ENCODE measurements at regions not wholly inside any gene's neighbourhood (a gene's known extent, or its start where the extent isn't known, plus 50 kb on each side); places are given as distances from the start of the nearest gene placed in this dataset.

GRCh38 chr21:14850394-14850793, 214.4 kb downstream of the NRIP1 start:
- no peak for TF ChIP-seq CTCF (tag by site-specific recombination; IDR thresholded peaks at IDR 0.05)
- no peak for TF ChIP-seq ZNF24 (tag by site-specific recombination; IDR thresholded peaks at IDR 0.05)
- no peak for TF ChIP-seq ZNF658 (tag by site-specific recombination; IDR thresholded peaks at IDR 0.05)
- TF ChIP-seq ATF2 (tag by site-specific recombination; IDR thresholded peaks at IDR 0.05; ENCODE audit: low read depth), result no peak
- TF ChIP-seq ZBTB21 (tag by site-specific recombination; IDR thresholded peaks at IDR 0.05), result no peak
- no peak for TF ChIP-seq PBX3 (CRISPR knock-in tag; IDR thresholded peaks at IDR 0.05)
- TF ChIP-seq TCF7L2 (IDR thresholded peaks at IDR 0.05; ENCODE audit: borderline replicate concordance, low read depth, low read length), result no peak
- TF ChIP-seq ZNF292 (tag by site-specific recombination; IDR thresholded peaks at IDR 0.05; ENCODE audit: borderline replicate concordance, low read depth), result no peak
- no peak for TF ChIP-seq ZFP37 (tag by site-specific recombination; IDR thresholded peaks at IDR 0.05)
- TF ChIP-seq ZNF146 (tag by site-specific recombination; IDR thresholded peaks at IDR 0.05), result no peak
- TF ChIP-seq, protein P1, sequence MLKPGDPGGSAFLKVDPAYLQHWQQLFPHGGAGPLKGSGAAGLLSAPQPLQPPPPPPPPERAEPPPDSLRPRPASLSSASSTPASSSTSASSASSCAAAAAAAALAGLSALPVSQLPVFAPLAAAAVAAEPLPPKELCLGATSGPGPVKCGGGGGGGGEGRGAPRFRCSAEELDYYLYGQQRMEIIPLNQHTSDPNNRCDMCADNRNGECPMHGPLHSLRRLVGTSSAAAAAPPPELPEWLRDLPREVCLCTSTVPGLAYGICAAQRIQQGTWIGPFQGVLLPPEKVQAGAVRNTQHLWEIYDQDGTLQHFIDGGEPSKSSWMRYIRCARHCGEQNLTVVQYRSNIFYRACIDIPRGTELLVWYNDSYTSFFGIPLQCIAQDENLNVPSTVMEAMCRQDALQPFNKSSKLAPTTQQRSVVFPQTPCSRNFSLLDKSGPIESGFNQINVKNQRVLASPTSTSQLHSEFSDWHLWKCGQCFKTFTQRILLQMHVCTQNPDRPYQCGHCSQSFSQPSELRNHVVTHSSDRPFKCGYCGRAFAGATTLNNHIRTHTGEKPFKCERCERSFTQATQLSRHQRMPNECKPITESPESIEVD (tag by site-specific recombination; IDR thresholded peaks at IDR 0.05), result no peak
